B cell (primary cell): ENCODE measurements at regions not wholly inside any gene's neighbourhood (a gene's known extent, or its start where the extent isn't known, plus 50 kb on each side); places are given as distances from the start of the nearest gene placed in this dataset.

Experiments
- ATAC-seq: fragments of 200-7000 bp; cut with Tn5 transposase; one replicate; pipeline ENCODE4 v1.10.0; 2021; ENCODE audit warnings: low read depth, mild to moderate bottlenecking, moderate number of reproducible peaks, moderate library complexity
- CTCF ChIA-PET: fragments of 350-600 bp; sonication (Branson Sonifier 250); formaldehyde crosslinking; loops from one replicate; lab custom pipeline; 2021; ENCODE audit warnings: antibody characterized with exemption, inconsistent platforms; lab: Charles Lee
- POLR2A ChIA-PET: fragments of 350-600 bp; sonication (Branson Sonifier 250); formaldehyde crosslinking; loops from one replicate; lab custom pipeline; 2021; ENCODE audit warnings: antibody characterized with exemption; lab: Charles Lee
- DNase-seq: peaks from one replicate; pipeline ENCODE4 v3.0.0; 2013
- H2AFZ ChIP-seq: 2 replicates; pipeline ENCODE4 v1.6.1; 2012; ENCODE audit warnings: mild to moderate bottlenecking, low read depth, low read length; ENCODE audit not compliant: insufficient read depth, poor library complexity, severe bottlenecking
- H3K27ac ChIP-seq, 2 donors: 1 replicate in 1 of 2; 2 replicates in 1 of 2; pipeline ENCODE4 v1.5.1; 2012 to 2013; ENCODE audit warnings: low read length in 2 of 2, mild to moderate bottlenecking in 2 of 2, moderate library complexity in 1 of 2
- H3K27me3 ChIP-seq, 4 experiments: fragments of 200-600 bp in 1 of 4; sonication (generic) in 1 of 4; replicated peaks in 1 of 4; 1 replicate in 2 of 4; 2 replicates in 2 of 4; pipeline versions ENCODE4 v1.6.1 to v1.7.0; 2013 to 2016; ENCODE audit warnings: low read length in 3 of 4, mild to moderate bottlenecking in 2 of 4, mixed read lengths in 1 of 4, moderate library complexity in 1 of 4; ENCODE audit not compliant: insufficient read depth in 4 of 4, control insufficient read depth in 3 of 4; ENCODE audit errors: control extremely low read depth in 1 of 4
- H3K36me3 ChIP-seq, 2 experiments: replicated peaks in 1 of 2; 1 replicate in 1 of 2; 2 replicates in 1 of 2; pipeline versions ENCODE4 v1.6.1 to v1.7.1; 2013; ENCODE audit warnings: low read length in 1 of 2; ENCODE audit not compliant: insufficient read depth in 2 of 2, control insufficient read depth in 1 of 2; ENCODE audit errors: control extremely low read depth in 1 of 2, extremely low read depth in 1 of 2
- H3K4me1 ChIP-seq, 2 donors: fragments of 200-600 bp in 1 of 2; sonication (generic) in 1 of 2; 1 replicate in 1 of 2; 2 replicates in 1 of 2; pipeline versions ENCODE4 v1.5.1 to v1.6.1; 2013 to 2017; ENCODE audit warnings: low read length in 2 of 2; ENCODE audit not compliant: control insufficient read depth in 2 of 2, insufficient read depth in 2 of 2
- H3K4me2 ChIP-seq: replicated peaks from 2 replicates; pipeline ENCODE3; 2012; ENCODE audit warnings: mild to moderate bottlenecking, low read depth, low read length; ENCODE audit not compliant: poor library complexity, severe bottlenecking
- H3K4me3 ChIP-seq, 5 experiments: fragments of 200-600 bp in 1 of 5; sonication (generic) in 1 of 5; 1 replicate in 3 of 5; 2 replicates in 2 of 5; pipeline versions ENCODE4 v1.5.1 to v1.7.0; 2011 to 2016; ENCODE audit warnings: low read length in 4 of 5, mild to moderate bottlenecking in 4 of 5, low read depth in 2 of 5, control low read depth in 1 of 5, moderate library complexity in 1 of 5; ENCODE audit not compliant: insufficient read depth in 1 of 5; ENCODE audit errors: control extremely low read depth in 1 of 5, extremely low read depth in 1 of 5
- H3K79me2 ChIP-seq: fragments of 200-600 bp; sonication (generic); one replicate; pipeline ENCODE4 v1.6.0; 2016; ENCODE audit warnings: low read length; ENCODE audit not compliant: control insufficient read depth, insufficient read depth
- H3K9ac ChIP-seq: fragments of 200-600 bp; sonication (generic); 2 replicates; pipeline ENCODE4 v1.6.1; 2017; ENCODE audit warnings: mild to moderate bottlenecking, low read length, moderate library complexity
- H3K9me3 ChIP-seq, 3 donors: one replicate each; pipeline versions ENCODE4 v1.6.1 to v1.7.1; 2013; ENCODE audit warnings: low read length in 2 of 3; ENCODE audit not compliant: control insufficient read depth in 2 of 3, insufficient read depth in 1 of 3; ENCODE audit errors: control extremely low read depth in 1 of 3
- H4K20me1 ChIP-seq: 2 replicates; pipeline ENCODE4 v1.6.0; 2012; ENCODE audit warnings: mild to moderate bottlenecking, low read length; ENCODE audit not compliant: insufficient read depth, control insufficient read depth, poor library complexity, severe bottlenecking
- H3K27ac Mint-ChIP-seq: one replicate; pipeline ENCODE4 v1.8.0; 2021; ENCODE audit warnings: mixed read lengths
- H3K27me3 Mint-ChIP-seq: one replicate; pipeline ENCODE4 v1.8.0; 2021; ENCODE audit warnings: mixed read lengths
- H3K4me1 Mint-ChIP-seq: one replicate; pipeline ENCODE4 v1.8.0; 2021; ENCODE audit warnings: mixed read lengths
- H3K4me3 Mint-ChIP-seq: one replicate; pipeline ENCODE4 v1.8.0; 2021; ENCODE audit warnings: mixed read lengths
- H3K9me3 Mint-ChIP-seq: one replicate; pipeline ENCODE4 v1.8.0; 2022; ENCODE audit warnings: mixed read lengths; ENCODE audit not compliant: insufficient read depth
- CTCF ChIP-seq: fragments of 200-600 bp; IDR thresholded peaks from one replicate; pipeline ENCODE4 v1.8.0; 2022; ENCODE audit warnings: antibody characterized with exemption, mild to moderate bottlenecking
- EZH2 ChIP-seq: IDR thresholded peaks from 2 replicates; pipeline ENCODE4 v1.6.1; 2012; ENCODE audit warnings: borderline replicate concordance, low read depth, mild to moderate bottlenecking, moderate library complexity, low read length; ENCODE audit not compliant: insufficient read depth, poor library complexity, severe bottlenecking
- WGBS: methylation state at CpG from one replicate; pipeline ENCODE4 v1.1.5; 2013; ENCODE audit warnings: missing lambda C conversion rate; ENCODE audit not compliant: insufficient coverage; 5-methylcytosine and 5-hydroxymethylcytosine counted together
- intact Hi-C: fragments of 100-400 bp; cut with micrococcal nuclease; formaldehyde crosslinking; loops from one replicate; pipeline ENCODE4 v1.10.0; 2022

DNA sequence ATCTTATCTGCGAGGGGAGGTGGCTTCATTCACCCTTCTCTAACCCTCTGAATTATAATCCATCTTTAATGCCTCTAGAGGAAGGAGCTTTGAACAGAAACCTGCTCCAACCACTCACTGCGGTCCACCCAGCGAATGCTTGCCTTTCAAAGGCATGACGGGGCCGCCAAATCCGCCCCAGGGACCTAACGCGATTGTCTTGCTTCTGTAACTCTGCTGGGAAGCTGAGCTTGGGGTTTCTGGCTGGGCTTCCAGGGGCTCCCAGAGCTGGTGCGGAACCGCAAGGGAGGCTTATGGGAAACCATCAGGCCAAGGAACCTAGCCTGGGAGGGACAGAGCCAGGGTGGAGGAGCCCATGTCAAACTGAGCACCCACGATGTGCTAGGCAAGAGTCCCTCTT, 231.2 kb upstream of the LHX5 start:
- Histone ChIP-seq H2AFZ (no peak overlapping the region), H3K9ac (no peak overlapping the region), H3K79me2 (no peaks in the 10 kb centered on the region), H3K36me3 (no peaks in the 10 kb centered on the region), H3K4me2 (no peak overlapping the region), H3K9me3 (peaks cover 0 to 9% (median 0%) of the 10 kb centered on the region in 3 donors), H3K4me3 (no peak overlapping the region), H4K20me1 (no peaks in the 10 kb centered on the region), H3K27me3 (peaks cover 0 to 6% (median 0%) of the 10 kb centered on the region in 4 experiments), H3K27ac (no peak overlapping the region), H3K4me1 (no peaks in the 10 kb centered on the region)
- H3K4me1 Mint-ChIP-seq, result no peaks in the 10 kb centered on the region
- no peaks in the 10 kb centered on the region for H3K9me3 Mint-ChIP-seq
- TF ChIP-seq EZH2 (no peak), CTCF (no peak)
- intact Hi-C loops, result no loop called here
- H3K27me3 Mint-ChIP-seq, result peaks cover 26% of the 10 kb centered on the region
- no peak overlapping the region for H3K4me3 Mint-ChIP-seq
- no peak overlapping the region for H3K27ac Mint-ChIP-seq
- CTCF ChIA-PET, result no interaction called here
- 84% methylated on average over 7 of the region's 11 CpGs for WGBS
- POLR2A ChIA-PET, result no interaction called here
- DNase-seq (no peak), ATAC-seq (no peak)

DNA sequence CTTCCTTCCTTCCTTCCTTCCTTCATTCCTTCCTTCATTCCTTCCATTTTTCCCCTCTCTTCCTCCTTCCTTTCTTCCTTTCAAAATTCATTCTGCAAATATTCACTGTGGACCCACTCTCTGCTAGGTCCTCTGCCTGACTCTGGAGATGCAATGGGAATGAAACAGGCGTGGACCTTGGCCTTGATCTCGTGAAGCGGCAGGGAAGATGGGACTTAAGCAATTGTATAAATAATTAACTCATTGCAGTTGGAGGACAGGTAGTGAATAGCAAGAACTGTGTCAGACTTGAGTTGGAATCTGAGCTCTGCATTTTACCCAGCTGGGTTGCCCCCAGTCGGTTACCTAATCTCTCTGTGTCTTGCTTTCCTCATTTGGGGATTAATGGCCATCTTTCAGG, 230.6 kb upstream of the LHX5 start:
- H3K9me3 ChIP-seq, result peaks cover 0 to 9% (median 0%) of the 10 kb centered on the region in 3 donors
- no peak for ATAC-seq
- ChIA-PET POLR2A (no interaction called here), CTCF (no interaction called here)
- no peaks in the 10 kb centered on the region for H3K79me2 ChIP-seq
- H3K27me3 ChIP-seq, result peaks cover 0 to 8% (median 2%) of the 10 kb centered on the region in 4 experiments
- TF ChIP-seq CTCF (no peak), EZH2 (no peak)
- Mint-ChIP-seq H3K27ac (no peak overlapping the region), H3K9me3 (no peaks in the 10 kb centered on the region), H3K4me3 (no peak overlapping the region), H3K4me1 (no peaks in the 10 kb centered on the region), H3K27me3 (peaks cover 27% of the 10 kb centered on the region)
- no peaks in the 10 kb centered on the region for H4K20me1 ChIP-seq
- no peak overlapping the region for H3K4me3 ChIP-seq
- H2AFZ ChIP-seq, result no peak overlapping the region
- H3K4me2 ChIP-seq, result no peak overlapping the region
- H3K9ac ChIP-seq, result no peak overlapping the region
- no peak overlapping the region for H3K27ac ChIP-seq
- intact Hi-C loops, result no loop called here
- 60% methylated on average over 1 of the region's 4 CpGs for WGBS
- no peaks in the 10 kb centered on the region for H3K36me3 ChIP-seq
- DNase-seq, result no peak
- no peaks in the 10 kb centered on the region for H3K4me1 ChIP-seq
